GM19238 (cell line): ENCODE measurements at regions not wholly inside any gene's neighbourhood (a gene's known extent, or its start where the extent isn't known, plus 50 kb on each side); places are given as distances from the start of the nearest gene placed in this dataset.

Source experiments
- DNase-seq: peaks from one replicate; pipeline ENCODE4 v3.0.0; 2011; ENCODE audit warnings: low spot score; ENCODE audit not compliant: insufficient read length

GRCh38 chr3:168472783-168473182, 377.1 kb upstream of the GOLIM4 start:
- DNase-seq: no peak

GRCh38 chr3:168470380-168470779, 374.7 kb upstream of the GOLIM4 start:
- DNase-seq: no peak

- no peak for DNase-seq
Observed at GRCh38 chr3:168469436-168469835, 373.7 kb upstream of the GOLIM4 start.

GRCh38 chr3:168467115-168467714, 371.5 kb upstream of the GOLIM4 start:
- DNase-seq: no peak

GRCh38 chr3:168461793-168462192, 366.1 kb upstream of the GOLIM4 start:
- DNase-seq: no peak

GRCh38 chr3:168459226-168459784, 363.6 kb upstream of the GOLIM4 start:
- DNase-seq: no peak

GRCh38 chr3:168457954-168458539, 362.3 kb upstream of the GOLIM4 start:
- no peak for DNase-seq

- no peak for DNase-seq
Observed at GRCh38 chr3:168455814-168456213, 360.1 kb upstream of the GOLIM4 start.

GRCh38 chr3:168453623-168454022, 357.9 kb upstream of the GOLIM4 start:
- no peak for DNase-seq

- no peak for DNase-seq
Observed at GRCh38 chr3:168443965-168444364, 348.2 kb upstream of the GOLIM4 start.

GRCh38 chr3:168442502-168442901, 346.8 kb upstream of the GOLIM4 start:
- DNase-seq: no peak

- no peak for DNase-seq
Observed at GRCh38 chr3:168436245-168436724, 340.6 kb upstream of the GOLIM4 start.

GRCh38 chr3:168431491-168431890, 335.8 kb upstream of the GOLIM4 start:
- no peak for DNase-seq

GRCh38 chr3:168427835-168428475, 332.2 kb upstream of the GOLIM4 start:
- no peak for DNase-seq

- DNase-seq: no peak
Observed at GRCh38 chr3:168427156-168427555, 331.4 kb upstream of the GOLIM4 start.

GRCh38 chr3:168425936-168426595, 330.3 kb upstream of the GOLIM4 start:
- DNase-seq: no peak

GRCh38 chr3:168424059-168424734, 328.5 kb upstream of the GOLIM4 start:
- DNase-seq: no peak

- DNase-seq: no peak
Observed at GRCh38 chr3:168422843-168423242, 327.1 kb upstream of the GOLIM4 start.

GRCh38 chr3:168419091-168419490, 323.4 kb upstream of the GOLIM4 start:
- DNase-seq: no peak

- DNase-seq: no peak
Observed at GRCh38 chr3:168417016-168417415, 321.3 kb upstream of the GOLIM4 start.

GRCh38 chr3:168416446-168416845, 320.7 kb upstream of the GOLIM4 start:
- no peak for DNase-seq
